HG02798 (cell line): ENCODE measurements at regions not wholly inside any gene's neighbourhood (a gene's known extent, or its start where the extent isn't known, plus 50 kb on each side); places are given as distances from the start of the nearest gene placed in this dataset.
A peak's percentile ranks its signal among the peaks of the same experiment; 100 is the strongest.
"Not testable (repeated sequence)": the region's sequence is repeated elsewhere in the genome, so short reads cannot be mapped to it uniquely, and the experiment has no call there.

Experiments
- ATAC-seq: cut with Tn5 transposase; IDR thresholded peaks from one replicate; pipeline ENCODE4 v1.9.1; 2021; ENCODE audit warnings: mild to moderate bottlenecking; ENCODE audit not compliant: unreplicated experiment, poor library complexity

DNA sequence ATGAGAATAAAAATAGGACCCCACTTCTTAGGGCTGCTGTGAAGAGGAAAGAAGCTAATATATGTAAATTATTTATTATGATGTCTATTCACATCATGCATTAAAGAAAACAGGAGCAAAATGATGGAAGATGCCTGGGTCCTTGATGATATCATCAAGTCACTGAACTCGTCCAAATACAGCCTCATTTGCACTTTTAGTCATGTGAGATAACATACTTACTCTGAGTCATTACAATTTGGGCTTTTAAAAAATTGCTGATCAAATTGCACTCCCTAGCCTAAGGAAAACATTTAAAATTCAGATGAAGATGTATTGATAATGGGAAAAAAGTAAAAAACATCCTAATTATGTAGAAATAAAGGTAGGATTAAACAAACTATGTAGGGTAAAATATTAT is 302.7 kb upstream of the CCL2 start:
- no peak for ATAC-seq

DNA sequence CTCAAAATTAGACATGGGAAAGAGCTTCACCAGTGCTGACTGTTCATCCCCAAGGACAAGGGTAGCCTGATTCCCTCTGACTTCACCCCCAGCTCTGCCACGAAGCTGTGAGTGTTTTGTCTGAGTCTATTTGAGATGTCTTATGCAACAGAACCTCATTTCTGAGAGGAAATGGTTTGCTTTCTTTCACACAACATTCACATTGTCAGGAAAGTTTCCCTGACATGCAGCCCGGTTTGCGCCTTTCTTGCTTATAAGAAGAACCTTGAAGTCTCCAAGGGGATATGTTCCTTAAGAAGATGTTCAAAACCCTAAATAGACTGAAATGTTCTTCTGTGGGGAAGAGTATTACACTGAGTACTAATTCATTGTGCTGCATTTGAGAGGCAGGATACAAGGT is 300.5 kb upstream of the CCL2 start:
- no peak for ATAC-seq

DNA sequence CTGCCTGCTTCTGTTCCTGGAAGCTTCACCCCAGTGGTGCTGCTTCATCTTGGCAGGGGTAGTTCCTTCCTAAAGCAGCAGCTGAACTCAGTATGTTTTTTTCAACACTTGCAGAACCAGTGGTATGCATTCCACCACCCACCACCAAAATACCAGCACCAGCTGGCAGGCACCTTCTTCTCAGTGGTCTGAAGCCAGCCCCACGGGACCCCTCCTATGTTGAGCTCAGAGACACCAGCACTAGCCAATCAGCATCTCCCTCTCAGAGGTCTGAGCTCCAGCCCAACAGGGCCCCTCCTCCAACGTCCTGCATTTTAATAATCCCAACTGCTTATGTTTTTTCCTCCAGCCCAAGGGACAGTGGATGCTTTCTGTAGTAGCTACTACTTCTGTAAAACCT is 299.6 kb upstream of the CCL2 start:
- no peak for ATAC-seq

DNA sequence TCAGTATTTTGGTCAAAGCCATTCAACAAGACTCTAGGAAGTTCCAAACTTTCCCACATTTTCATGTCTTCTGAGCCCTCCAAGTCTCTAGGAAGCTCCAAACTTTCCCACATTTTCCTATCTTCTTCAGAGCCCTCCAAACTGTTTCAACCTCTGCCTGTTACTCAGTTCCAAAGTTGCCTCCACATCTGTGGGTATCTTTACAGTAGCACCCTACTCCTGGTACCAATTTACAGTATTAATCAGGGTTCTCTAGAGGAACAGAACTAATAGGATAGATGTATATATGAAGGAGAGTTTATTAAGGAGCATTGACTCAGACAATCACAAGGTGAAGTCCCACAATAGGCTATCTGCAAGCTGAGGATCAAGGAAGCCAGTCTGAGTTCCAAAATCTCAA is 296.0 kb upstream of the CCL2 start:
- ATAC-seq: not testable (repeated sequence)

DNA sequence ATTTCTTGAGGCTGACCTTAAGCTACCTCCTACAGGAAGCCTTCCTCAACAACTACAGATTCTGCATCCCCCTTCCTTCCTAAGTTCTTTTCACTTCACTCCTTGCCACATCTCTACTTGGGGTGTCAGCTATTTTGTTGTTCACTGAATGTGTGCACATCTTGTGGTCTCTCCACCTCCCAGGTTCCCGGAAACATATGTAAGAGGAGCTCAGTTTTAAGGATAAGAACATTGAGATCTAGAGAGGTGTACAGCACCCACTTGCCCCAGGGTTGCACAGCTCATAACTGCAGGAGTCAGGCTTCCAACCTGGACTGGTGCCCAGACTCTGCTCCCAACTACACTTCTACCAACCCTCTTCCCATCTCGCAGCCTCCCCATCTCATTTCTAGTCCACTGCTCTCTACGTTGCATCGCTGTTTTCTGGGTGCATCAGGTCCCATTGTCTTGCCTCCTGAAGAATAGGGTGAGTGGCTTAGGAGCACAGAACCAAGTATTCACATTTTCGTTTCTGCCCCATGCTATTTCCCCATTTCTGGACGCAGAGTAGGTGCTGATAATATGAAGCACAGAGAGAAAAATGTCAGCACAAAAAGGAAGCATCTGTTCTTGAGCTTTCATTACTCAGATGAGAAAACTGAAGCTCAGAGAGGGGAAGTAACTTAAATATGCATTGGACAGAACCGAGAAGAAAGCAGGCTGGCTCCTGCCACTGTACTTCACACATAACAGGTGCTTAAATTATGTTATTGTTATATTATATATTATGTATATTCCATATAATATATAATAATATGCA is 292.0 kb upstream of the CCL2 start:
- no peak for ATAC-seq

DNA sequence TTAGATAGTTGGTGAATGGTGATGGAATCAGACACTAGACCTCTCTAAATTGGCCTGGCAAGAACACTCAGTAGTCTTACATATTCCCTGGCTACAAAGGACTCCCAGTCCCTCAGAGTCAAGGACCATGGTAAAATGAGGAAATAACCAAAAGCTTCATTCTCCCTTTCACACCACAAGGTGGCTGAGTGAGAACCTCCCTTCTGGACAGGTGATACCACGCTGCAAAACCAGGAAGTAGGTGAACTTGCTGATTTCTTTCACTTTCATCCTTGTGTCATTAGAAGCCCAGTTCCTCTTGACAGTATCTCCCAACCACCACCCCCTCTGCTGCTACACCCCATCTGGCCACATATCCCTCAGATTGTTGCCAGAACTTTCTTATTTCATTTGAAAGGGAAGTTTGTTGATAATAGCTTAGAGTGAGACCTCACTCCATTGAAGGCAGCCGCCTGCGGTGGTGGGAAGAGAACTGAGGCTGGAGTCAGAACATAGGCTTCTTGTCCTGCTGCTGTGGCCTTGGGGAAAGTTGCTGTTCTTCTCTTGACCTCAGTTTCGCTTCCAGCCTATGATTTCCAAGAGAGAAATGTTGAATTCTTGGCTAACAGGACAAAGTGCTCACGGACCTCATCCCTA is 290.6 kb upstream of the CCL2 start:
- ATAC-seq: peak; percentile 81

DNA sequence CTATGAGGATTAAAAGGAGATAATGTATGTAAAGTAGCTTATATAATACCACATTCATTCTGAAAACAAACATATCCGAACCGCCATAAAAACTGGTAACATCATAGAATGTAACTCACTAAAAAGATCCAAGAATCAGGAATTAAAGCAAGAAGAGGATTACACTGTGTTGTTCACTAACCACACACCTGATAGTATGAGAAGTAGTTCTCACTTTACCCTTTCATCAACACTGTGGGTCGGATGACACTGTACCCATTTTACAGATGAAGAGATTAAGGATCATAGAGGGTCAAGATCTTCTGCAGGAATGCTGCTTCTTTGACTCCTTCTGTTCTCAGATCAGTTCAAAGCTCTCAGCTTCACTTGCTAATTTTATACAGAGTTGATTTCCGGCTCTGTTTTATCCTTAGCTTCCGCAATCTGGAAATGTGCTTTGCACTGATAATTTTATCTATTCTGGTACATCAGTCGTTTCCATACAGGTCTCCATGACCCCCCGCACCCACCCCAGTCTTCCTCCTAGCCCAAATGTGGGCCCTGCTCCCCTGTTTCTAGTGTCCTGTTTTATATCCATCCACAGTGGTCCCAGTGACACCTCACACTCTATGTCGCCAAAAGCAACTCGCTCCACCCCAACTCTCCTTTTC is 288.6 kb upstream of the CCL2 start:
- no peak for ATAC-seq

DNA sequence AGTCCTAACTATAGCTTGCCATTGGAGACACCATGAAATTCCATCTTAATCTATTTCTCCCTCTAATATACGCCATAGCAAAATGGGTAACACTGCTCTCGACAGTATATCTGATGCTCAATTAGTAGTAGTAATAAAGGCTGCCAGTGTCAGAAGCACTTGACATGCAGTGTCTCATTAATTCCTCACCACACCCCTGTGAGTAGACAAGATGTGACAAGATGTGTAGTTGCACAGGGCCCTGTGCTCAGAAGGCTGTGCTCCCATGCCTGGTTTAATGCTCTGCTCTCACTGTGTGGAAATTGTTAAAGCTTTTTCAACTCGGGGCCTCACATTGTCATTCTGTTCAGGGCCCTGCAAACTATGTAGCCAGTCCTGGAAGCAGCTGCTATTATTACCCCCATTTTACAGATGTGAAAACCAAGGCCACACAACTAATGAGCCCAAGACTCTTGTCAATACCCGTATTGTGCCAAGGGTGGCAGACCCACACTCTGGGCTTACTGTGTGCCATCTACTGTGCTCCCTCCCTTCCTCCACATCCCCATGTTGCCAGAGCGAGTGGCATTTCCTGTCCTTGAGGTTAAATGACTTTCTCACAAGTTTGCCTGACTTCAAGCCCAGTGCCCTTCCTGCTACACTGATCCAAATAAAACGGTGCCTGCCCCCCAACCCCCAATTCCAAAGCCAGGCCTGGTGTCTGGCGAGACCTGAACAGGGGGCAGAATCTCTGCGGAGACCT is 287.3 kb upstream of the CCL2 start:
- no peak for ATAC-seq

DNA sequence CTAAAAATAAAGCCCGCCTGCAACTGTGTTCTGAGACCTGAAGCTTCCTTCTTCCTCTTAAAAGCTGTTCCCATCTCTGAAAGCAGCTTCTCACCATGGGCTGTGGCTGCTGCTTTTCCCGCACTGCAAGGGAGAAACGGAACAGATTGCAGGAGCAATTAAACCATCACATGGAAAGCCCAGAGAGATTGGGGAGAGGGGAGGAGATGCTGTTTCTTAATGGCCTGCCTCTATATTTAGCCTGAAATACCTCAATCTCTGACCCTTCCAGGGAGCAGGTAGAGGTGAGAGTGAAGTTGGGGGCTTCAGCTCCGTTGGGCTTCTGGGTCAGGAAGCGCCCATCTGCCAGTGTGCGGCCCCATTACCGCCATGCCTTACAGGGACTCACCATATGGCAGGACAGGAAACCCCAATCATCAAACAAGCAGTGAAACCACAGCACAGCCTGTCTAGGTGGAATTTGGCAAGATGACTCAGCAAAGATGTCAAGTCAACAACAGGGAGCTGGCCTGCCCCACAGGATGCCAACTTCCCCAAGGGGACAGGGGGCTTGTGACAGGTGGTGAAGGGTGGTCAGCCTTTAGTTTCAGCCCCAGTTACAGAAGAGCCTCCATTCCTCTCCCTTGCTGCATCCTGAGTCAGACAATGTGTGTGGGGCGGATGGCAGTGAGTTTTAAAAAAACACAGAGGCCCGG is 286.6 kb upstream of the CCL2 start:
- ATAC-seq: peak; percentile 45

DNA sequence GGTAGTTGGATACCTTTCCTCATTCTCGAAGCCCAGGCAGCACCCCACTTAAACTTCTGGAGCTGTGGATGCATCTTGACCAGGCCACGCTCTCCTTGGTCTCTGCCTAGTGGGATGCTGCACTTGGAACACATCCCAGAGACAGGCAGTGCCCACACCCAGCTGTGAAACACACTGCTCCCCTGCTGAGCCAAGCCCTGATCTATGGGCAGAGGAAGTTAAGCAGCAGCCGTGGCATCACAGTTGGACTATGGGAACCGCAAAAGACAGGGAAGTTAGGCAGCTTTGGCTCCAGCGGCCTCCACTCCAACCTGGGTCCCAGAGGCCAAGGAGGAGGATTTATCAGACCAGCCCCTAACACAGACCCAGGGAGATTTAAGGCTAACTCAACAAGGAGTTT is 284.8 kb upstream of the CCL2 start:
- ATAC-seq: no peak

DNA sequence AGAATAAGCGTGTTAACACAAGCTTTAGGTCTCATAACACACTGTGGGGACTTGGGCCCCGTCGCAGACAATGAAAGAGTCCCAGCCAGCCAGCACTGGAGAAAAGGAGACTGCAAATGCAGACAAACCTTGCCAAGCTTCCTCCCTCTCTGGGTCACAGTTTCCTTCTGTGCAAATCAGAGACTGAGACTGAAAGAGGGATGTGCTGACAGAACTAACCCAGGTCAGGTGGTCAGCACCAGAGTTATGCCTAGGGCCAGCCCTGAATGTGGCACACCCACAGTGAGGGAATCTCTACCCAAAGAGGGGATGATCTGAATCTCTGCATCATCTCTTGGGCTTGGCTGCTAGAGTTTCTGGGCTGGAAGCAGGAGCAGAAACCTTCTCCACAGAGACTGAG is 282.3 kb upstream of the CCL2 start:
- no peak for ATAC-seq

DNA sequence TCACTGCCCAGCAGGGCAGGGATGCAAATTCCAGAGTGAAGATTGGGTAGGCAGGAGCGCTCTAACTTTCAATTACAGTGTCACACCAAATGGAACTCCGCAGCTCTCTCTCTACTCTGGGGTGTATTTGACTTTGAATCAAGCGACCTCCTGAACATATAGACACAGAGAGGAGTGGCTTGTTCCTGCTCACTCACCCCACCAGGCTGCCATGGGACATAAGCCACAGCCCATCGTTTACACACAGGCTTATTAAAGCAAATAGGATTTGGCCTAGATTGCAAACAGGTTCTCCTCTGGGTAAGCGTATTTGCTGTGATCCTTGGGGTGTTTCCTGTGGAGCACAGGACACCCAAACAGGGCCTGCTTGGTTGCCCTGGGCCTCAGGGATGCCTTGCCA is 281.6 kb upstream of the CCL2 start:
- ATAC-seq: no peak

DNA sequence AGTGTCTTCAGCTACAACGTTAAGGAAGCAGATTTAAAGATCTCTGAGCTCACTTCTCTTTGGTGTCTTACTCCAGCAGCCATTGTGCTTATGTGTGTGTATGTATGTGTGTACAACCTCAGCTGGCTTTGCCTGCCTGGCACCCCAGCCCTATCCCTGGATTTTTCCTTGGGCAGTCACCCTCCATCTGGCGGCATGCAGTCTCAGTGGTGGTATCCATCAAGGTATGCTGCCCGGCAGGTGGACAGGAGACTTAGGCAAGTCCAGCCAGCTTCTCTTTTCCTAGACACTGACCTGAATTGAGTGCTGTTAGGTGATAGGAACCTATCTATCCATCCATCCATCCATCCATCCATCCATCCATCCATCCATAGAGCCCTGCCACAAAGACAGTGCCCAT is 280.8 kb upstream of the CCL2 start:
- no peak for ATAC-seq

DNA sequence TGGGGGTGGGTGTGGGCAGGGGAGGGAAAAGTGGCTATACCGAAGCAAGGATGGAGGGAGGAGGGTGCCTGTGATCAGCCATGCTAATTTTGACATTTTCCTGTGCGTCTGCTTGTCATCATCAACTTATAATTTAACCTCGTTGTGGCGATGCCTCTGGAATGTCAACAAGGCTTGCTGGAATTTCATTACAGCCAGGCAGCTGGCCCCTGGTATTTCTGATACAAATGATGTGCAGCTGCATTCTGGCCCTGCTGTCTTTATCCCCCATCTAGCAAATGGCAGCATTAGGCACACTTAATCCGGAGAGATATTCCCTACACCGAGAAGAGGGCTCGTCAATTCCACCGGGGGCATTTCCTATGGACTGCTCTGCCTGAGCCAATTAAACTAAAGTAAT is 278.3 kb upstream of the CCL2 start:
- ATAC-seq: no peak

DNA sequence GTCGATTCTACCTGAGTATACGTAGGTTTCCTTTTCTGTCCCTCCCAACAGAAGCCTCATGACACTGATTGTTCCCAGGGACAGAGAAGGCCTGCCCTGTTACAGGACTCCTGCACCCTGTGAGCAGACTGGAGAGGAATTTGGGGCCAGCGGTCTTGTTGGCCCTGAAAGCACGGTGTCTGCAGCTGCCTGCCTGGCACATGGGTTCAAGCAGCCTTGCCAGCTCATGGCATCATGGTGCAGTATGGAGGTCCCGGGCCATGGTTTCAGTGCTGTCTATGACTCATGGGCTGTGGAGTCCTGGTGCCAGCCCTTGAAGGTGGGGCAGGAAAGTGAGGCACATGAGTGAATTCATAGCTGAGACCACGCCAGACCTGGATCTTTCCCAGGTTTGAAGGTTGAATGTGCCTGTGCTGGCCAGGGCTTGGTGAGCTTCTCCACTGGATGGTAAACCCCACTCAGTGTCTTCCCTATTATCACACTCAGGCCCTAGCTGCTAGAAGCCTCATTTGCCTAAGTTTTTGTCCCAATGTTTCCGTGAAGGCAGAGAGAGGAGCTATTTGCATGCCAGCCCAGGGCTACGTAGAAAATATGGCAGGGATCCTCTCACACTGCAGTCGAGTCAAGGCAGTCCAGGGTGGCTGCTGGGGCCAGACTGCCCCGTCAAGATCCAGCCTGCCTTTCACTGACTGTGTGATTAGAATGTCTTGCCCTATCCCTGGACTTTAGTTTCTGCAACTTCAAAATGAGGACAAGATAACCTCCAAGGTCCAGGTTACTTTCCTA is 277.2 kb upstream of the CCL2 start:
- ATAC-seq: no peak

DNA sequence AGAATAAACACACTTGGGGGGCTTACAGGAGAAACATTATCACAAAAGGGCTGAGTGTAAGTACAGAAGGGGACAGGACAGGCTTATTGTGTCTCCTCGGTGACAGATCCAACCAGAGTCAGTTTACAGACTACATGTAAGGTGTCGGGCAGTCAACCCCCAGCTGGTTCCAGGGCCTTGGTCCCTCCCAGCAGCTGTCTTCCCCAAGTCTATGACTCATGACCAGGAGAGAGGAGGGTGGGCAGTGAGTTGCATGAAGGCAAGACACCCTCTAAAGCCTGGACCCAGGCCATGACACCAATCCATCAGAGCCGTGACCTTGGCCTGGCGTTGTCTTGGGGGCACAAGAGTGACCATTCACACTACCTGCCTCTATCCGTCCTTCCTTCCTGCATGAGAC is 276.2 kb upstream of the CCL2 start:
- ATAC-seq: no peak

DNA sequence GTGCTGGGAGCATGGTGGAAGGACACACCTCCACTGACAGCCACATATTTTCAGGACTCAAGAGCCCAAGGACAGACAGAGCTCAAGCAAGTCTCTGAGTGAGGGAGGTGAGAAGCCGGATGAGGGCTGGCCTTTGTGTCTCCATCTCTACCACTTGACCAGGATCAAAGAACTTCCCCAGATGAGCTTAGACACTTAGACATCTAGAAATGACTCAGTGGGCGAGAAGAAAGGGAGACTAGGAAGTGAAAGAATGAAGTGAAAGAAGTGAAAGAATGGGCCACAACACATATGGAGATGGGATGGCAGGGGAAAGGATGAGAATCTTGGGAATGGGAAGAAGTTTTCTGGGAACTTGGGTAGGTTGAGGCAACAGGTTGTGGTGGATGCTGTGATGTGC is 274.9 kb upstream of the CCL2 start:
- ATAC-seq: no peak

DNA sequence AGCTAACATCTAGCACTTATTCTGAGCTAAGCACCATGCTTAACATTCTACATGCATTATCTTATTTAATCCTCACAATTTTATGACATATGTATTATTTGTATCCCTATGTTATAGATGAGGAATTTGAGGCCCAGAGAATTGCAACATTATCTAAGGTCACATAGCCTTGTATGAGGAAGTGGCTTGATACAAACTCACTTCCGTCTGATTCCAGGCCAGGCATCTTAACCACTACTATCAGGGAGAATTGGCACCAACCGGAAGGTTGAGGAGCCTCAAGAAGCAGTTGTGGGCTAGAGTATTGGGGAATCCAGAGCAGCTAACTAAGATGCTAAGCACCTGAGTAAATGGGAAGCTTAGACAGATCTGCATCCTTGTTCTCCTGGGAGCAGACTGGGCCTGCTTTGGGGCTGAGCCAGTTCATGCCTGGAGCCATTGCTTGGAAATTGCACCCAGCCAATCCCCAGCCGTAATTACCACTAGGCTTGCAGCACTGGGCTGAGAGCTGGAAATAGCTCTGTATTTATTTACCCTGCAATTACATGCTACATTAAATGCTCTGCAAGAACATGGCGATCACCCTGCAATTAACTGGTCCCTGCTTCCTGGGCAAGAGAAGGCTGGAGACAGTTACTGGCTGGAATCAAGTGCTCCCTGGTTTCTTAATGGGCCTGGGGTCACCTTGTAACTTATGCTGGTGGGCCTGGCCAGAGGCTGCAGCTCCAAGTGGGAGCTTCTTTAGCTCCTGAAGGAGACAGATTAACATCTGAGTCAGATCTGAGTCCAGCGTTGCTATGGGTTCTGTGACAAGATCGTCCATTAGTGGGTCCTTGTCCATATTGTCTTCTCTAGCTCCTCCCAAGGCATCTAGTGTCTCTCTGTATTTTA is 273.1 kb upstream of the CCL2 start:
- ATAC-seq: no peak

DNA sequence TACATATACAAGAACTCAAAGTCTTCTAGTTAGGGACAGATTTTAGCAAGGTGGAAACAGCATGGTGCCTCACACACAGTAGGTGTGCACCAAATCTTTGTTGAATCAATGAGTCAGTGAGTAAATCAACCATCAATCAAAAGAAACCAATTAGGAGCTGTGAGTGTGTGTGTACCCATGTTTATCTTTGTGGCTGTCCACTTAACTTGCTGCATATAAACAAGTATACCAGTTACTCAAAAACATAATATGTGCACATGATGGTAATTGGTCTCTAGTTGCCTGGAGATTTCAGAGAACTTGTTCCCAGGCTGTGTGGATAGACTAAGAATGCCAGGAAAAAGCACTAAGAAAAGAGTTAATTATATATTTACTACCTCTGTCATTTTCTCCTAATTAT is 272.2 kb upstream of the CCL2 start:
- no peak for ATAC-seq
